ENCODE measurements at regions not wholly inside any gene's neighbourhood (a gene's known extent, or its start where the extent isn't known, plus 50 kb on each side); places are given as distances from the start of the nearest gene placed in this dataset.

GRCh38 chr2:117341690-117342089 is 472.8 kb upstream of the DDX18 start:
- no peaks in the 10 kb centered on the region for H3K4me1 ChIP-seq (ENCODE audit: control insufficient read depth in 1 of 2, insufficient read depth in 2 of 2, low read length in 2 of 2)
- no peak overlapping the region for H2AFZ ChIP-seq (ENCODE audit: low read depth, low read length, poor library complexity, severe bottlenecking)
- peaks cover 11 to 16% of the 10 kb centered on the region in 2 experiments; a peak in 2 of 4 replicates for H3K9me3 ChIP-seq (ENCODE audit: control insufficient read depth in 1 of 2, insufficient read depth in 1 of 2, low read depth in 1 of 2, low read length in 2 of 2)
- DNase-seq (ENCODE audit: low read depth, low spot score) (no peak), ATAC-seq (no peak)
- no peak overlapping the region for H3K27ac ChIP-seq (ENCODE audit: low read depth, low read length)
- no peak overlapping the region for H3K9ac ChIP-seq (ENCODE audit: low read length)
- no peaks in the 10 kb centered on the region for H3K79me2 ChIP-seq (ENCODE audit: insufficient read depth, low read length)
- POLR2A ChIA-PET, result no interaction called here
- intact Hi-C loops (cut with micrococcal nuclease), result no loop called here
- no peaks in the 10 kb centered on the region for H3K9me2 ChIP-seq (ENCODE audit: insufficient read depth)
- no peak overlapping the region for H3K4me2 ChIP-seq (ENCODE audit: low read length)
- no peak overlapping the region for H3K4me3 ChIP-seq (replicated peaks in 1 of 2; ENCODE audit: low read depth in 1 of 2, low read length in 2 of 2)
- H3K36me3 ChIP-seq (ENCODE audit: control insufficient read depth in 1 of 2, insufficient read depth in 2 of 2, low read length in 2 of 2), result no peaks in the 10 kb centered on the region
- CTCF ChIA-PET, result no interaction called here
- H4K20me1 ChIP-seq (ENCODE audit: insufficient read depth), result no peaks in the 10 kb centered on the region
- no peaks in the 10 kb centered on the region for H3K27me3 ChIP-seq (ENCODE audit: insufficient read depth, low read length)
- RAD21 ChIA-PET (ENCODE audit: low non-redundant PET in 1 of 2, low total read pairs in 2 of 2, uncharacterized antibody in 2 of 2, unreplicated experiment in 2 of 2), result no interaction called here
- no TSS peak for BruUV-seq (replicated peaks)
- TF ChIP-seq EZH2 (IDR thresholded peaks at IDR 0.05) (no peak), ZFX (IDR thresholded peaks at IDR 0.05) (no peak), RAD21 (IDR thresholded peaks at IDR 0.05; ENCODE audit: low read depth) (no peak), REST (IDR thresholded peaks at IDR 0.05; ENCODE audit: low read depth) (no peak), CBX3 (IDR thresholded peaks at IDR 0.05; ENCODE audit: low read depth) (no peak), CEBPB (IDR thresholded peaks at IDR 0.05; ENCODE audit: low read depth) (no peak), SIN3A (IDR thresholded peaks at IDR 0.05; ENCODE audit: low read depth) (no peak), EGR1 (IDR thresholded peaks at IDR 0.05; ENCODE audit: low read depth) (no peak), CTCF (IDR thresholded peaks at IDR 0.05 in 2 of 3, conservative IDR thresholded peaks at IDR 0.05 in 1 of 3; ENCODE audit: borderline replicate concordance in 1 of 3, insufficient read depth in 1 of 3, low read depth in 2 of 3, low read length in 2 of 3) (no peak), FOSL1 (IDR thresholded peaks at IDR 0.05; ENCODE audit: low read depth) (no peak), ZBTB33 (IDR thresholded peaks at IDR 0.05; ENCODE audit: extremely low read depth, insufficient replicate concordance, low read length) (no peak), ELF1 (IDR thresholded peaks at IDR 0.05; ENCODE audit: borderline replicate concordance, low read depth) (no peak), SP1 (IDR thresholded peaks at IDR 0.05; ENCODE audit: low read depth) (no peak), POLR2A (IDR thresholded peaks at IDR 0.05; ENCODE audit: borderline replicate concordance, extremely low read depth, insufficient read depth, insufficient read length) (no peak), EZH2phosphoT487 (IDR thresholded peaks at IDR 0.05; ENCODE audit: borderline replicate concordance) (no peak), TCF7L2 (IDR thresholded peaks at IDR 0.05; ENCODE audit: borderline replicate concordance, extremely low read depth, insufficient read depth, insufficient read length) (no peak), POLR2AphosphoS5 (IDR thresholded peaks at IDR 0.05; ENCODE audit: low read depth, low read length) (no peak), ZNF274 (IDR thresholded peaks at IDR 0.05; ENCODE audit: low read depth, low read length) (no peak), YY1 (IDR thresholded peaks at IDR 0.05; ENCODE audit: extremely low read depth, insufficient replicate concordance, low read depth, low read length) (no peak)
